Effector memory CD8-positive, alpha-beta T cell (primary cell): ENCODE measurements at regions not wholly inside any gene's neighbourhood (a gene's known extent, or its start where the extent isn't known, plus 50 kb on each side); places are given as distances from the start of the nearest gene placed in this dataset.
"Not testable (repeated sequence)": the region's sequence is repeated elsewhere in the genome, so short reads cannot be mapped to it uniquely, and the experiment has no call there.

ENCODE experiments used
- ATAC-seq: fragments of 150-1000 bp; cut with Tn5 transposase; replicated peaks from 2 replicates; pipeline ENCODE4 v1.10.0; 2021; ENCODE audit warnings: mild to moderate bottlenecking, moderate library complexity
- DNase-seq, 3 experiments: peaks; one replicate each; pipeline ENCODE4 v3.0.0; 2021
- H3K27ac Mint-ChIP-seq, 2 donors: one replicate each; pipeline ENCODE4 v1.8.0; 2022; ENCODE audit warnings: mild to moderate bottlenecking in 2 of 2, mixed read lengths in 2 of 2, moderate library complexity in 2 of 2
- H3K27me3 Mint-ChIP-seq, 2 donors: one replicate each; pipeline ENCODE4 v1.8.0; 2022; ENCODE audit warnings: mixed read lengths in 2 of 2
- H3K36me3 Mint-ChIP-seq: one replicate; pipeline ENCODE4 v1.8.0; 2022; ENCODE audit warnings: mild to moderate bottlenecking, moderate library complexity, mixed read lengths; ENCODE audit not compliant: insufficient read depth
- H3K4me1 Mint-ChIP-seq, 2 donors: one replicate each; pipeline ENCODE4 v1.8.0; 2022; ENCODE audit warnings: low read depth in 2 of 2, mixed read lengths in 2 of 2
- H3K4me3 Mint-ChIP-seq, 2 donors: one replicate each; pipeline ENCODE4 v1.8.0; 2022; ENCODE audit warnings: mild to moderate bottlenecking in 2 of 2, mixed read lengths in 2 of 2, moderate library complexity in 2 of 2
- H3K9me3 Mint-ChIP-seq, 2 donors: one replicate each; pipeline ENCODE4 v1.8.0; 2022; ENCODE audit warnings: mixed read lengths in 2 of 2

- DNase-seq (no peak), ATAC-seq (no peak)
- Mint-ChIP-seq H3K27ac (no peak overlapping the region), H3K9me3 (no peaks in the 10 kb centered on the region), H3K27me3 (no peaks in the 10 kb centered on the region), H3K4me3 (no peak overlapping the region), H3K4me1 (no peaks in the 10 kb centered on the region), H3K36me3 (no peaks in the 10 kb centered on the region)
Observed at GRCh38 chrX:110951472-110952269, 144.3 kb upstream of the PAK3 start.

- Mint-ChIP-seq H3K9me3 (no peaks in the 10 kb centered on the region), H3K4me1 (no peaks in the 10 kb centered on the region), H3K4me3 (no peak overlapping the region), H3K36me3 (peaks cover 2% of the 10 kb centered on the region), H3K27me3 (peaks cover 18 to 24% of the 10 kb centered on the region in 2 donors), H3K27ac (no peak overlapping the region)
- ATAC-seq (no peak), DNase-seq (no peak)
Observed at GRCh38 chrX:110944751-110945675, 149.4 kb upstream of the CHRDL1 start.

GRCh38 chrX:110944311-110944750 is 148.7 kb upstream of the CHRDL1 start:
- Mint-ChIP-seq H3K27ac (no peak overlapping the region), H3K4me3 (no peak overlapping the region), H3K36me3 (peaks cover 2% of the 10 kb centered on the region), H3K27me3 (peaks cover 18 to 24% of the 10 kb centered on the region in 2 donors), H3K4me1 (no peaks in the 10 kb centered on the region), H3K9me3 (no peaks in the 10 kb centered on the region)
- DNase-seq: no peak
- ATAC-seq: no peak

- ATAC-seq (no peak), DNase-seq (no peak)
- Mint-ChIP-seq H3K36me3 (peaks cover 2% of the 10 kb centered on the region), H3K9me3 (no peaks in the 10 kb centered on the region), H3K27ac (no peak overlapping the region), H3K4me3 (no peak overlapping the region), H3K27me3 (peaks cover 18 to 32% of the 10 kb centered on the region in 2 donors), H3K4me1 (no peaks in the 10 kb centered on the region)
Observed at GRCh38 chrX:110941906-110942305, 146.3 kb upstream of the CHRDL1 start.

- Mint-ChIP-seq H3K4me3 (no peak overlapping the region), H3K27me3 (peaks cover 6 to 17% of the 10 kb centered on the region in 2 donors), H3K27ac (no peak overlapping the region), H3K36me3 (no peaks in the 10 kb centered on the region), H3K9me3 (no peaks in the 10 kb centered on the region), H3K4me1 (no peaks in the 10 kb centered on the region)
- ATAC-seq (no peak), DNase-seq (no peak)
Observed at GRCh38 chrX:110938977-110939732, 143.5 kb upstream of the CHRDL1 start.

- DNase-seq (no peak), ATAC-seq (no peak)
- H3K4me3 Mint-ChIP-seq: no peak overlapping the region
- H3K4me1 Mint-ChIP-seq: no peaks in the 10 kb centered on the region
- no peaks in the 10 kb centered on the region for H3K27me3 Mint-ChIP-seq
- no peaks in the 10 kb centered on the region for H3K36me3 Mint-ChIP-seq
- no peak overlapping the region for H3K27ac Mint-ChIP-seq
- H3K9me3 Mint-ChIP-seq: peaks cover 1 to 6% of the 10 kb centered on the region in 2 donors
Observed at GRCh38 chrX:110924871-110925270, 129.3 kb upstream of the CHRDL1 start.

- no peaks in the 10 kb centered on the region for H3K27me3 Mint-ChIP-seq
- DNase-seq: no peak
- no peaks in the 10 kb centered on the region for H3K4me1 Mint-ChIP-seq
- peaks cover 0 to 1% of the 10 kb centered on the region in 2 donors for H3K9me3 Mint-ChIP-seq
- ATAC-seq: no peak
- H3K36me3 Mint-ChIP-seq: no peaks in the 10 kb centered on the region
- H3K27ac Mint-ChIP-seq: no peak overlapping the region
- no peak overlapping the region for H3K4me3 Mint-ChIP-seq
Observed at GRCh38 chrX:110920991-110921390, 125.4 kb upstream of the CHRDL1 start.

GRCh38 chrX:110915570-110915969 is 120.0 kb upstream of the CHRDL1 start:
- no peaks in the 10 kb centered on the region for H3K4me1 Mint-ChIP-seq
- no peak for ATAC-seq
- DNase-seq: no peak
- H3K9me3 Mint-ChIP-seq: no peaks in the 10 kb centered on the region
- H3K36me3 Mint-ChIP-seq: no peaks in the 10 kb centered on the region
- H3K27me3 Mint-ChIP-seq: no peaks in the 10 kb centered on the region
- no peak overlapping the region for H3K4me3 Mint-ChIP-seq
- H3K27ac Mint-ChIP-seq: no peak overlapping the region

- Mint-ChIP-seq H3K9me3 (no peaks in the 10 kb centered on the region), H3K27me3 (no peaks in the 10 kb centered on the region), H3K4me1 (no peaks in the 10 kb centered on the region), H3K4me3 (no peak overlapping the region), H3K36me3 (peaks cover 2% of the 10 kb centered on the region), H3K27ac (no peak overlapping the region)
- DNase-seq: no peak
- ATAC-seq: no peak
Observed at GRCh38 chrX:110915111-110915510, 119.5 kb upstream of the CHRDL1 start.

- Mint-ChIP-seq H3K4me3 (no peak overlapping the region), H3K9me3 (peaks cover 0 to 1% of the 10 kb centered on the region in 2 donors), H3K27me3 (no peaks in the 10 kb centered on the region), H3K36me3 (peaks cover 2% of the 10 kb centered on the region), H3K4me1 (no peaks in the 10 kb centered on the region), H3K27ac (no peak overlapping the region)
- no peak for DNase-seq
- no peak for ATAC-seq
Observed at GRCh38 chrX:110914281-110914680, 118.7 kb upstream of the CHRDL1 start.

- H3K36me3 Mint-ChIP-seq, ATAC-seq, H3K4me1 Mint-ChIP-seq, H3K27me3 Mint-ChIP-seq, H3K27ac Mint-ChIP-seq, DNase-seq, H3K9me3 Mint-ChIP-seq, H3K4me3 Mint-ChIP-seq: not testable (repeated sequence)
Observed at GRCh38 chrX:110904747-110905146, 109.1 kb upstream of the CHRDL1 start.

GRCh38 chrX:110881971-110882370 is 86.4 kb upstream of the CHRDL1 start:
- Mint-ChIP-seq H3K9me3 (peaks cover 0 to 1% of the 10 kb centered on the region in 2 donors), H3K4me3 (no peak overlapping the region), H3K27ac (peak overlapping the region in 1 of 2 donors; percentile 54), H3K4me1 (no peaks in the 10 kb centered on the region), H3K27me3 (no peaks in the 10 kb centered on the region), H3K36me3 (no peaks in the 10 kb centered on the region)
- ATAC-seq: no peak
- DNase-seq: no peak

GRCh38 chrX:110877326-110877725 is 81.7 kb upstream of the CHRDL1 start:
- Mint-ChIP-seq H3K27ac (no peak overlapping the region), H3K4me1 (no peaks in the 10 kb centered on the region), H3K36me3 (no peaks in the 10 kb centered on the region), H3K27me3 (no peaks in the 10 kb centered on the region), H3K4me3 (no peak overlapping the region), H3K9me3 (peaks cover 0 to 1% of the 10 kb centered on the region in 2 donors)
- DNase-seq (no peak), ATAC-seq (no peak)
